A549 (cell line): ENCODE measurements at regions not wholly inside any gene's neighbourhood (a gene's known extent, or its start where the extent isn't known, plus 50 kb on each side); places are given as distances from the start of the nearest gene placed in this dataset.
A peak's percentile ranks its signal among the peaks of the same experiment; 100 is the strongest.

Experiments used
- ATAC-seq, 2 experiments: fragments of 200-7000 bp in 1 of 2; fragments of >200 bp in 1 of 2; cut with Nextera tagmentation in 1 of 2; cut with Tn5 transposase in 1 of 2; 3 replicates each; pipeline versions ENCODE4 v1.8.0 to v1.9.1; 2018 to 2020; ENCODE audit warnings: mild to moderate bottlenecking in 1 of 2, moderate library complexity in 1 of 2
- CTCF ChIA-PET: fragments of 300-600 bp; sonication (Branson Sonifier 250); formaldehyde crosslinking; extraction: SDS; loops from one replicate; lab custom pipeline; 2021; ENCODE audit warnings: antibody characterized with exemption, inconsistent platforms; lab: Yijun Ruan, JAX
- POLR2A ChIA-PET: fragments of 350-600 bp; formaldehyde crosslinking; extraction: SDS; loops from one replicate; lab custom pipeline; 2021; ENCODE audit warnings: antibody characterized with exemption, inconsistent platforms; lab: Yijun Ruan, JAX
- DNase-seq, 2 experiments: peaks; one replicate each; pipeline versions ENCODE4 v3.0.0 to v3.0.0-alpha.2; 2011 to 2016; ENCODE audit warnings: low read depth in 1 of 2, low spot score in 1 of 2
- FAIRE-seq: peaks from 2 replicates; lab custom pipeline; 2011; peaks lifted over from hg19 to GRCh38; lab: Jason Lieb, UNC
- H3K27ac ChIP-seq, 2 experiments: fragments of >200 bp; sonication (Bioruptor Twin); formaldehyde crosslinking; 3 replicates each; pipeline ENCODE4 v1.5.1; 2016 to 2017
- H3K4me1 ChIP-seq: fragments of >200 bp; sonication (Bioruptor Twin); formaldehyde crosslinking; 3 replicates; pipeline ENCODE4 v1.6.1; 2016
- H3K4me2 ChIP-seq: fragments of >200 bp; sonication (Bioruptor Twin); formaldehyde crosslinking; 3 replicates; pipeline ENCODE4 v1.6.1; 2016
- H3K4me3 ChIP-seq: fragments of >200 bp; sonication (Bioruptor Twin); formaldehyde crosslinking; 3 replicates; pipeline ENCODE4 v1.5.1; 2016
- H3K9me3 ChIP-seq: fragments of >200 bp; sonication (Bioruptor Twin); formaldehyde crosslinking; 3 replicates; pipeline ENCODE4 v1.6.1; 2016
- CHD4 ChIP-seq: fragments of 200-600 bp; sonication (generic); IDR thresholded peaks from 2 replicates; pipeline ENCODE4 v1.6.1; 2016; ENCODE audit warnings: antibody characterized with exemption, mild to moderate bottlenecking, borderline replicate concordance
- CTCF ChIP-seq: fragments of >200 bp; sonication (Bioruptor Twin); formaldehyde crosslinking; IDR thresholded peaks from 3 replicates; pipeline ENCODE4 v1.5.1; 2016
- FOSB ChIP-seq: fragments of 250-450 bp; sonication (Bioruptor Pico); IDR thresholded peaks from 2 replicates; pipeline ENCODE4 v1.5.0; 2020; ENCODE audit warnings: mild to moderate bottlenecking, moderate library complexity
- GATA3 ChIP-seq: IDR thresholded peaks from 2 replicates; pipeline ENCODE4 v1.6.1; 2012; ENCODE audit warnings: borderline replicate concordance
- KDM5A ChIP-seq: fragments of 200-600 bp; sonication (generic); IDR thresholded peaks from 2 replicates; pipeline ENCODE4 v1.6.1; 2016; ENCODE audit warnings: antibody characterized with exemption, mild to moderate bottlenecking
- MAFK ChIP-seq: fragments of 450-650 bp; IDR thresholded peaks from 2 replicates; pipeline ENCODE4 v1.6.1; 2014; ENCODE audit not compliant: partially characterized antibody
- RAD21 ChIP-seq, 2 experiments: fragments of >200 bp in 1 of 2; sonication (Bioruptor Twin) in 1 of 2; formaldehyde crosslinking in 1 of 2; IDR thresholded peaks in 1 of 2; conservative IDR thresholded peaks in 1 of 2; 2 replicates in 1 of 2; 3 replicates in 1 of 2; pipeline ENCODE4 v1.6.1; 2012 to 2018; ENCODE audit warnings: inconsistent platforms in 1 of 2
- RCOR1 ChIP-seq: fragments of 150-350 bp; IDR thresholded peaks from 2 replicates; pipeline ENCODE4 v1.6.1; 2014; ENCODE audit warnings: antibody characterized with exemption, low read length, low read depth
- RFX5 ChIP-seq: fragments of 450-650 bp; IDR thresholded peaks from 2 replicates; pipeline ENCODE4 v1.7.1; 2014; ENCODE audit warnings: antibody characterized with exemption, mild to moderate bottlenecking, moderate library complexity
- SREBF2 ChIP-seq: fragments of 450-650 bp; IDR thresholded peaks from 2 replicates; pipeline ENCODE4 v1.6.1; 2014; ENCODE audit warnings: mild to moderate bottlenecking, moderate library complexity
- ZC3H11A ChIP-seq: fragments of 450-650 bp; IDR thresholded peaks from 2 replicates; pipeline ENCODE4 v1.6.1; 2014; ENCODE audit warnings: antibody characterized with exemption, mild to moderate bottlenecking
- WGBS: methylation state at CpG from one replicate; pipeline ENCODE4 v1.1.6; 2017; ENCODE audit errors: missing lambda C conversion rate; 5-methylcytosine and 5-hydroxymethylcytosine counted together
- TF ChIP-seq, protein P1 (sequence below): fragments of >200 bp; sonication (Bioruptor Twin); formaldehyde crosslinking; IDR thresholded peaks from 3 replicates; pipeline ENCODE4 v1.6.1; 2016

- no peak overlapping the region for H3K4me2 ChIP-seq
- H3K4me3 ChIP-seq: no peak overlapping the region
- H3K9me3 ChIP-seq: no peaks in the 10 kb centered on the region
- TF ChIP-seq MAFK: peak; percentile 89
- TF ChIP-seq, protein P1, sequence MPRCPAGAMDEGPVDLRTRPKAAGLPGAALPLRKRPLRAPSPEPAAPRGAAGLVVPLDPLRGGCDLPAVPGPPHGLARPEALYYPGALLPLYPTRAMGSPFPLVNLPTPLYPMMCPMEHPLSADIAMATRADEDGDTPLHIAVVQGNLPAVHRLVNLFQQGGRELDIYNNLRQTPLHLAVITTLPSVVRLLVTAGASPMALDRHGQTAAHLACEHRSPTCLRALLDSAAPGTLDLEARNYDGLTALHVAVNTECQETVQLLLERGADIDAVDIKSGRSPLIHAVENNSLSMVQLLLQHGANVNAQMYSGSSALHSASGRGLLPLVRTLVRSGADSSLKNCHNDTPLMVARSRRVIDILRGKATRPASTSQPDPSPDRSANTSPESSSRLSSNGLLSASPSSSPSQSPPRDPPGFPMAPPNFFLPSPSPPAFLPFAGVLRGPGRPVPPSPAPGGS: no peak
- CTCF ChIA-PET: interaction anchor here (0.6 to 1.7 kb wide), 6 partner anchors 8 to 789 kb away, joined by 3 to 5 read pairs (median 4); no protein-coding TSS in a partner anchor
- FAIRE-seq (no peak), ATAC-seq (no peak), DNase-seq (no peak)
- no peak overlapping the region for H3K27ac ChIP-seq
- POLR2A ChIA-PET: no interaction called here
- H3K4me1 ChIP-seq: no peaks in the 10 kb centered on the region
- WGBS: 23% methylated on average over 6 of the region's 6 CpGs
Measured at GRCh38 chr2:88831071-88831791, 139.8 kb downstream of the RPIA start.

- H3K4me1 ChIP-seq: no peaks in the 10 kb centered on the region
- ATAC-seq (peak; percentile 73 to 94), DNase-seq (peak; percentile 9 to 66), FAIRE-seq (no peak)
- H3K27ac ChIP-seq: no peak overlapping the region
- POLR2A ChIA-PET: no interaction called here
- WGBS: 26% methylated on average over 7 of the region's 7 CpGs
- TF ChIP-seq RAD21 (conservative IDR thresholded peaks at IDR 0.05 in 1 of 2, IDR thresholded peaks at IDR 0.05 in 1 of 2) (peak; percentile 49 to 70; a peak in 4 of 5 replicates), RFX5 (no peak), CTCF (peak; percentile 47; the same call in 2 of the 3 replicates)
- no peak overlapping the region for H3K4me3 ChIP-seq
- H3K9me3 ChIP-seq: no peaks in the 10 kb centered on the region
- H3K4me2 ChIP-seq: no peak overlapping the region
- CTCF ChIA-PET: interaction anchor here (1.3 to 1.7 kb wide), 4 partner anchors 9 to 49 kb away, joined by 3 to 5 read pairs (median 4); no protein-coding TSS in a partner anchor
Measured at GRCh38 chr2:88831792-88832248, 140.3 kb downstream of the RPIA start.

DNA sequence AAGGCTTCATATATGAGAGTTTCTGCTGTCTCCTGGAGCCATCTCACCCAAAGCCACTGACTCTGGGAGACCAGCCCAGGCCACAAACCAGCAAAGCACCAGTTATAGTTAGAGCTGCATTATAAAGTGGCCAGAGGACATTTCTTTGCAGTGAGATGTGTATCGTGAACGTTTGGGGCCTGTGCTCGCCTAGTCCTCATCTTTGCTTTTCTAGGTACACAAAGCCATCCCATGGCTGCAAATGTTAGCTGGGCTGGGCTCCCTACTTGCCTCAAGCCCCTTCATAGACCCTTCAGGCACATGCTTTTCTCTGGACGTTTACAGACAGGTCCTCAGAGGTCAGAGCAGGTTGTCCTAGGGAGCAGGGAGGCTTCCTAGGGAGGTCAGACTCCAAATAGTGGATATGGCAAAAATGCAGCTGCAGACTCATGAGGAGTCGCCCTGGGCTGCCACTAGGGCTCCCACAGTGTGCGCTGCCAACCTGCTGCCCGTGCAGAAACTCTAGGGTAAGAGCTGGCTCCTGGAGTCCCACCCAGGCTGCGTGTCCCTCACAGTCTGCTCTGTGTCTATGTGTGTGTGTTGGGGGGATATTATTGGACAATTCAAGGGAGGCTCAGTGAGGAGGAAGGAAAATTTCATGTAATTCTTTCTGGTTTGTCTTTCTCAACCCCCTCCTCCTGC, 141.0 kb downstream of the RPIA start:
- no peaks in the 10 kb centered on the region for H3K4me1 ChIP-seq
- no peak overlapping the region for H3K4me2 ChIP-seq
- WGBS: 39% methylated on average over 8 of the region's 8 CpGs
- FAIRE-seq: no peak
- no peak for TF ChIP-seq ZC3H11A
- TF ChIP-seq KDM5A: no peak
- TF ChIP-seq FOSB: no peak
- no peak overlapping the region for H3K4me3 ChIP-seq
- H3K9me3 ChIP-seq: no peaks in the 10 kb centered on the region
- peak; percentile 58 to 69; a peak in 5 of 6 replicates for ATAC-seq
- ChIA-PET CTCF (interaction anchor here (1.3 to 1.7 kb wide), 2 partner anchors 40 to 48 kb away, joined by 4 to 5 read pairs; no protein-coding TSS in a partner anchor), POLR2A (no interaction called here)
- DNase-seq: no peak
- no peak overlapping the region for H3K27ac ChIP-seq

- no peak overlapping the region for H3K4me2 ChIP-seq
- no peaks in the 10 kb centered on the region for H3K4me1 ChIP-seq
- H3K9me3 ChIP-seq: no peaks in the 10 kb centered on the region
- no peak overlapping the region for H3K27ac ChIP-seq
- H3K4me3 ChIP-seq: no peak overlapping the region
- ATAC-seq (no peak), DNase-seq (no peak), FAIRE-seq (no peak)
- WGBS: 68% methylated on average over 1 of the region's 1 CpG
- ChIA-PET CTCF (interaction anchor here (0.7 to 1.7 kb wide), 2 partner anchors 28 to 48 kb away, joined by 3 to 5 read pairs; no protein-coding TSS in a partner anchor), POLR2A (no interaction called here)
- TF ChIP-seq MAFK (peak; percentile 53), SREBF2 (no peak), RCOR1 (no peak), GATA3 (no peak), CHD4 (no peak)
Measured at GRCh38 chr2:88832992-88833389, 141.5 kb downstream of the RPIA start.
